Body of pancreas (tissue), 4 donors: ENCODE measurements at regions not wholly inside any gene's neighbourhood (a gene's known extent, or its start where the extent isn't known, plus 50 kb on each side); places are given as distances from the start of the nearest gene placed in this dataset.

Source experiments
- ATAC-seq: fragments of 150-250 bp; one replicate; pipeline ENCODE4 v1.9.1; 2016
- DNase-seq, 4 donors: peaks; one replicate each; pipeline ENCODE4 v3.0.0-alpha.2; 2019
- H3K27ac ChIP-seq, 4 donors: fragments of 200-600 bp; sonication (generic); 1 replicate in 3 of 4; 2 replicates in 1 of 4; pipeline versions ENCODE4 v1.5.1 to v1.6.1; 2016 to 2019; ENCODE audit warnings: mild to moderate bottlenecking in 1 of 4, mixed read lengths in 1 of 4, moderate library complexity in 1 of 4
- H3K27me3 ChIP-seq, 2 donors: fragments of 200-600 bp; sonication (generic); one replicate each; pipeline ENCODE4 v1.6.0; 2016; ENCODE audit warnings: mild to moderate bottlenecking in 1 of 2
- H3K36me3 ChIP-seq, 2 donors: fragments of 200-600 bp; sonication (generic); replicated peaks in 1 of 2; 2 replicates each; pipeline ENCODE4 v1.5.1; 2016; ENCODE audit warnings: low read depth in 2 of 2; ENCODE audit not compliant: insufficient read depth in 1 of 2
- H3K4me1 ChIP-seq: fragments of 200-600 bp; sonication (generic); one replicate; pipeline ENCODE4 v1.6.0; 2016
- H3K4me3 ChIP-seq, 2 donors: fragments of 200-600 bp; sonication (generic); 1 replicate in 1 of 2; 2 replicates in 1 of 2; pipeline ENCODE4 v1.5.1; 2016 to 2019
- H3K9me3 ChIP-seq, 3 donors: fragments of 200-600 bp; sonication (generic); 1 replicate in 2 of 3; 2 replicates in 1 of 3; pipeline ENCODE4 v1.5.1; 2016
- CTCF ChIP-seq, 7 experiments: fragments of 450-650 bp in 4 of 7; fragments of 200-600 bp in 3 of 7; sonication (generic) in 3 of 7; IDR thresholded peaks; one replicate each; pipeline ENCODE4 v1.5.1; 2016 to 2019; ENCODE audit warnings: antibody characterized with exemption in 7 of 7
- POLR2A ChIP-seq, 3 donors: fragments of 450-650 bp; IDR thresholded peaks; one replicate each; pipeline ENCODE4 v1.6.1; 2016; ENCODE audit warnings: antibody characterized with exemption in 3 of 3, mild to moderate bottlenecking in 2 of 3
- WGBS, 2 donors: methylation state at CpG; one replicate each; pipeline ENCODE4 v1.1.5; 2017; 5-methylcytosine and 5-hydroxymethylcytosine counted together
- intact Hi-C: fragments of 100-400 bp; cut with DNase I; formaldehyde crosslinking; loops from one replicate; pipeline ENCODE4 v1.15.1; 2023

GRCh38 chr16:73483934-73484711 lies 436.2 kb upstream of the ZFHX3 start:
- WGBS, 2 donors = 50 to 58% methylated on average over 12 to 17 of the region's 17 CpGs
- TF ChIP-seq CTCF (IDR thresholded peaks at IDR 0.05) = no peak
- TF ChIP-seq POLR2A (IDR thresholded peaks at IDR 0.05) = no peak

GRCh38 chr16:73483076-73483791 lies 435.3 kb upstream of the ZFHX3 start:
- no peak overlapping the region for H3K27ac ChIP-seq
- DNase-seq (no peak), ATAC-seq (no peak)
- H3K4me3 ChIP-seq = no peak overlapping the region
- peaks cover 0 to 7% of the 10 kb centered on the region in 2 donors for H3K27me3 ChIP-seq
- no peaks in the 10 kb centered on the region for H3K36me3 ChIP-seq
- no peaks in the 10 kb centered on the region for H3K4me1 ChIP-seq
- intact Hi-C loops = no loop called here
- TF ChIP-seq CTCF (IDR thresholded peaks at IDR 0.05) (no peak), POLR2A (IDR thresholded peaks at IDR 0.05) (no peak)
- no peaks in the 10 kb centered on the region for H3K9me3 ChIP-seq
- 7 to 11% methylated on average over 30 of the region's 30 CpGs for WGBS, 2 donors

More at GRCh38 chr16:73483934-73484711, 436.2 kb upstream of the ZFHX3 start:
- H3K4me3 ChIP-seq = no peak overlapping the region
- H3K27me3 ChIP-seq = peaks cover 0 to 7% of the 10 kb centered on the region in 2 donors
- ATAC-seq (no peak), DNase-seq (no peak)
- H3K27ac ChIP-seq = no peak overlapping the region
- no peaks in the 10 kb centered on the region for H3K4me1 ChIP-seq
- no peaks in the 10 kb centered on the region for H3K36me3 ChIP-seq
- no peaks in the 10 kb centered on the region for H3K9me3 ChIP-seq
- intact Hi-C loops = no loop called here

- no peaks in the 10 kb centered on the region for H3K36me3 ChIP-seq
- no peaks in the 10 kb centered on the region for H3K4me1 ChIP-seq
- DNase-seq = no peak
- H3K9me3 ChIP-seq = no peaks in the 10 kb centered on the region
- no peak overlapping the region for H3K4me3 ChIP-seq
- intact Hi-C loops = no loop called here
- peaks cover 0 to 7% of the 10 kb centered on the region in 2 donors for H3K27me3 ChIP-seq
- TF ChIP-seq POLR2A (IDR thresholded peaks at IDR 0.05) (no peak), CTCF (IDR thresholded peaks at IDR 0.05) (no peak)
- ATAC-seq = no peak
- WGBS, 2 donors = 58 to 60% methylated on average over 6 of the region's 6 CpGs
- no peak overlapping the region for H3K27ac ChIP-seq
Observed at GRCh38 chr16:73482310-73482709, 434.4 kb upstream of the ZFHX3 start.

- Histone ChIP-seq H3K9me3 (no peaks in the 10 kb centered on the region), H3K27ac (no peak overlapping the region), H3K4me1 (no peaks in the 10 kb centered on the region), H3K4me3 (no peak overlapping the region), H3K27me3 (peaks cover 0 to 7% of the 10 kb centered on the region in 2 donors), H3K36me3 (no peaks in the 10 kb centered on the region)
- TF ChIP-seq POLR2A (IDR thresholded peaks at IDR 0.05) = no peak
- TF ChIP-seq CTCF (IDR thresholded peaks at IDR 0.05) = no peak
- ATAC-seq (no peak), DNase-seq (no peak)
- 29 to 32% methylated on average over 2 of the region's 2 CpGs for WGBS, 2 donors
- intact Hi-C loops = no loop called here
Observed at GRCh38 chr16:73480381-73480780, 432.5 kb upstream of the ZFHX3 start.
